Tibial nerve (tissue), 4 donors: ENCODE measurements at regions not wholly inside any gene's neighbourhood (a gene's known extent, or its start where the extent isn't known, plus 50 kb on each side); places are given as distances from the start of the nearest gene placed in this dataset.

Experiments used
- DNase-seq, 2 donors: peaks; one replicate each; pipeline ENCODE4 v3.0.0-alpha.2; 2019; ENCODE audit warnings: low spot score in 2 of 2
- H3K27ac ChIP-seq, 4 donors: fragments of 200-600 bp; sonication (generic) in 3 of 4; one replicate each; pipeline ENCODE4 v1.5.1; 2017 to 2019; ENCODE audit warnings: mild to moderate bottlenecking in 1 of 4
- H3K27me3 ChIP-seq, 2 donors: fragments of 200-600 bp; sonication (generic) in 1 of 2; one replicate each; pipeline versions ENCODE4 v1.5.1 to v1.6.0; 2017 to 2019
- H3K36me3 ChIP-seq, 3 donors: fragments of 200-600 bp; sonication (generic); one replicate each; pipeline ENCODE4 v1.5.1; 2018 to 2019
- H3K4me1 ChIP-seq, 4 donors: fragments of 200-600 bp; sonication (generic) in 3 of 4; one replicate each; pipeline ENCODE4 v1.5.1; 2017 to 2019
- H3K4me3 ChIP-seq, 4 donors: fragments of 200-600 bp; sonication (generic) in 3 of 4; one replicate each; pipeline ENCODE4 v1.5.1; 2017 to 2019; ENCODE audit warnings: mild to moderate bottlenecking in 1 of 4, moderate library complexity in 1 of 4
- H3K9me3 ChIP-seq, 4 donors: fragments of 200-600 bp; sonication (generic) in 3 of 4; one replicate each; pipeline ENCODE4 v1.5.1; 2017 to 2019
- CTCF ChIP-seq, 5 experiments: fragments of 200-600 bp in 3 of 5; fragments of 450-650 bp in 2 of 5; sonication (generic) in 3 of 5; IDR thresholded peaks; one replicate each; pipeline ENCODE4 v1.5.1; 2016 to 2019; ENCODE audit warnings: antibody characterized with exemption in 5 of 5, mild to moderate bottlenecking in 3 of 5, moderate library complexity in 2 of 5
- EP300 ChIP-seq, 2 donors: sonication (generic); formaldehyde crosslinking; IDR thresholded peaks; one replicate each; pipeline ENCODE4 v1.6.1; 2017; ENCODE audit warnings: antibody characterized with exemption in 2 of 2, mild to moderate bottlenecking in 1 of 2
- POLR2A ChIP-seq, 2 donors: fragments of 450-650 bp; IDR thresholded peaks; one replicate each; pipeline ENCODE4 v1.6.1; 2017; ENCODE audit warnings: antibody characterized with exemption in 2 of 2, mild to moderate bottlenecking in 2 of 2, moderate library complexity in 2 of 2
- WGBS, 2 donors: methylation state at CpG; one replicate each; pipeline ENCODE4 v1.1.5; 2018; 5-methylcytosine and 5-hydroxymethylcytosine counted together

- H3K36me3 ChIP-seq: no peaks in the 10 kb centered on the region
- H3K9me3 ChIP-seq: no peaks in the 10 kb centered on the region
- no peak for DNase-seq
- no peak overlapping the region for H3K27ac ChIP-seq
- TF ChIP-seq CTCF (IDR thresholded peaks at IDR 0.05) (no peak), EP300 (IDR thresholded peaks at IDR 0.05) (no peak), POLR2A (IDR thresholded peaks at IDR 0.05) (no peak)
- peaks cover 0 to 5% of the 10 kb centered on the region in 2 donors for H3K27me3 ChIP-seq
- no peaks in the 10 kb centered on the region for H3K4me1 ChIP-seq
- no peak overlapping the region for H3K4me3 ChIP-seq
These were observed 467.6 kb upstream of the CNKSR2 start for GRCh38 chrX:20906571-20906970.

DNA sequence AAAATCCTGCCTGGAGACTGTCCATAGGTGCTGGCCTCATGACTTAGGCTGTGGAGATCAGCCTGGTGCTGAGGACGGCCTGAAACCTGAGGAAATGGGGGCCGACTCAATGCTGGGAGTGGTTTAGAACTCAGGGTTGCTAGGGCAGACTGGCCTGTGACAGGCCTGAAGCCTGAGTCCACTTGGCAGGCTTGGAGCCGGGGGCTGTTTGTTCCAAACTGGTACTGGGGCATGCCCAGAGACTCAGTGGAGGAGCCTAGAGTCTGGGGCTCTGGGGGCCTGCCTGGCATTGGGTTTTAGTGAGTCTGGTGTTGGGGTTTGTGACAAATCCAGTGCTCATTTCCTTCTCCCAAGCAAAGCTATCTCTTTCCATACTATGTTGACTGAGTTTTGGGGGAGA lies 489.7 kb upstream of the CNKSR2 start:
- peaks cover 0 to 8% (median 0%) of the 10 kb centered on the region in 4 donors for H3K9me3 ChIP-seq
- no peak for DNase-seq
- H3K4me3 ChIP-seq: no peak overlapping the region
- H3K27me3 ChIP-seq: no peaks in the 10 kb centered on the region
- H3K27ac ChIP-seq: no peak overlapping the region
- no peak for TF ChIP-seq CTCF (IDR thresholded peaks at IDR 0.05)
- no peaks in the 10 kb centered on the region for H3K36me3 ChIP-seq
- H3K4me1 ChIP-seq: no peaks in the 10 kb centered on the region
- 82 to 100% methylated on average over 2 to 3 of the region's 3 CpGs for WGBS, 2 donors

GRCh38 chrX:20863649-20864048 lies 510.6 kb upstream of the CNKSR2 start:
- H3K36me3 ChIP-seq: no peaks in the 10 kb centered on the region
- no peak overlapping the region for H3K27ac ChIP-seq
- no peak for DNase-seq
- H3K27me3 ChIP-seq: no peaks in the 10 kb centered on the region
- peaks cover 0 to 10% (median 4%) of the 10 kb centered on the region in 4 donors for H3K9me3 ChIP-seq
- TF ChIP-seq CTCF (IDR thresholded peaks at IDR 0.05) (no peak), EP300 (IDR thresholded peaks at IDR 0.05) (no peak), POLR2A (IDR thresholded peaks at IDR 0.05) (no peak)
- no peaks in the 10 kb centered on the region for H3K4me1 ChIP-seq
- H3K4me3 ChIP-seq: no peak overlapping the region

- Histone ChIP-seq H3K27me3 (no peaks in the 10 kb centered on the region), H3K36me3 (no peaks in the 10 kb centered on the region), H3K4me3 (no peak overlapping the region), H3K27ac (no peak overlapping the region), H3K4me1 (peaks cover 0 to 5% (median 0%) of the 10 kb centered on the region in 4 donors), H3K9me3 (peaks cover 0 to 10% (median 4%) of the 10 kb centered on the region in 4 donors)
- no peak for DNase-seq
- WGBS, 2 donors: 67 to 83% methylated on average over 1 to 3 of the region's 3 CpGs
- TF ChIP-seq CTCF (IDR thresholded peaks at IDR 0.05) (no peak), EP300 (IDR thresholded peaks at IDR 0.05) (no peak), POLR2A (IDR thresholded peaks at IDR 0.05) (no peak)
These were observed 513.1 kb upstream of the CNKSR2 start for GRCh38 chrX:20861113-20861512.

DNA sequence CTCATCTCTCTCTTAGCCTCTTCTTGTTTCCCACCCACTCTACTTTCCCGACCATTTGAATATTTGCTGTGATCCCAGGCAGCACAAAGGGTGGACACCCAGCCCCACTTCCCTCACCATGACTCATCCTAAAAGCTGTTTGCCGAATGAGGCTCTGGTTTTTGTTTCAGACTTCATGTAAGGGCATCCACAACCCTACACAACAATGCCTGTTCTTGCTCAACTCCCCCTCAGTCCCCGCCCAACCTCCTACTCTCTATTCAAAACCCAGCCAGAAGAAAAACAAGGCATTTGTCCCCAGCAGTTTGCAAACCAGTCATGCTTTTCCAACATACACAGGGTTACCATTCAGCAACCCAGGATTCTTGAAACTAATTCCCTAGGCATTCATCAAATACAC lies 516.5 kb upstream of the CNKSR2 start:
- H3K4me3 ChIP-seq: no peak overlapping the region
- DNase-seq: no peak
- TF ChIP-seq CTCF (IDR thresholded peaks at IDR 0.05) (no peak), EP300 (IDR thresholded peaks at IDR 0.05) (peak in 1 of 2 donors; percentile 58)
- no peaks in the 10 kb centered on the region for H3K36me3 ChIP-seq
- no peaks in the 10 kb centered on the region for H3K27me3 ChIP-seq
- 18 to 25% methylated on average over 3 of the region's 3 CpGs for WGBS, 2 donors
- H3K9me3 ChIP-seq: peaks cover 0 to 10% (median 4%) of the 10 kb centered on the region in 4 donors
- peaks cover 0 to 5% (median 0%) of the 10 kb centered on the region in 4 donors for H3K4me1 ChIP-seq
- H3K27ac ChIP-seq: peak overlapping the region; percentile 42 to 77 (median 54)
